DMS 273 (cell line): ENCODE measurements at regions not wholly inside any gene's neighbourhood (a gene's known extent, or its start where the extent isn't known, plus 50 kb on each side); places are given as distances from the start of the nearest gene placed in this dataset.
A peak's percentile ranks its signal among the peaks of the same experiment; 100 is the strongest.
"Not testable (repeated sequence)": the region's sequence is repeated elsewhere in the genome, so short reads cannot be mapped to it uniquely, and the experiment has no call there.

ENCODE experiments used
- DNase-seq: peaks from one replicate; lab custom pipeline; 2025; ENCODE audit not compliant: unreplicated experiment; lab: John Stamatoyannopoulos, UW

DNA sequence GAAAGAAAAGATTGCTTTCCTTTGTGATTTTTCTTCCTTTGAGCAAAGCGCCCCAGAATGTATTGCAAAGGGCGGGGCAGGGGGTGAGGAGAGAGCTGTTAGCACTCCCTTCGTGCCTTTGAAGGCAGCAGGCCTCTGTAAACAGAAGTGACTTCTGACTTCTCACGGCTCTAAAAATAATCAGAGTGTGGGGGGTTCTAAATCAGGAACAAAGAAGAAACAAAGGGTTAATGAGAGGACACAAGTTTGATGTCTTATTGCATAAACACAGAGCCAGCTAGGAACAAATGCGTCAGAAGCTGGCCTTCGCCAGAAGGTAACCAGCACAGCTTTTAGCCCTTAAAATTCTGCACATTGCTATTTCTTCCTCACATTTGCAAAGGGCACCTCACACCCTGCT is 626.2 kb downstream of the MID1IP1 start:
- DNase-seq, result no peak

DNA sequence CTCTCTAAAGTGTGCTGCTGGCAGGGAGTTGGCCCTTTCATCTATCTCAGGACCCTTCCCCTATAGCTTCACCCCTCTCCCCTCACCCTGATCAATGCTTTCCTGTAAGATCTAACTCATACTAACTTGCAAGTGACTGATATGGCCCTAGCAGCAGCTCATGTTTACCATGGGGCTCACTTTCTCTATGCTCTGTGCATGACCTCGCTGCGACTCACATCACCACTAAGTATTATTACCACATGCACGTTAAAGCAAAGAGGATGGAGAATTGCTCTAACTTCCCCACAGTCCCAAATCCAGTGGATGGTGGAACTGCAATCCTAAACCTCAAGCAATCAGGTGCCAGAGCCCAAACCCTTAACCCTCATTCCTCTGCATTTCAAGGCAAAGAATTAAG is 626.6 kb downstream of the MID1IP1 start:
- DNase-seq, result no peak

DNA sequence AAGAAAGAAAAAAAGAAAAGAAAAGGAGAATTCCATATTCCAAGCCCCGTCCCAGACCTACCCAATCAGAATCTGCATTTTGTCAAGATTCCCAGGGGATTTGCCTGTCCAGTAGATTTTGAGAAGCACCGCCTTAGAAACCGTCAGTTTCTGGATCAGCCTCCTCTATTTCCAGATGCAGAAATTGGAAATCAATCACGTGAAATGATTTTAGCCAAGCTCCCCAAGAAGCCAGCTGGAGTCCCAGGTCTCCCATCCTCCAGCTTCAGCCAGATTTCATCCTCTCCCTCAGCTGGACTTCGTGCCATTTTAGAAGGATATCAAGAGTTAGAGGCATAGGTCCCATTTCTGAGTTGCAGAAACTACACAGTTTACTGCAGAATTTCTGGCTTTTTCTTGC is 629.3 kb downstream of the MID1IP1 start:
- no peak for DNase-seq

DNA sequence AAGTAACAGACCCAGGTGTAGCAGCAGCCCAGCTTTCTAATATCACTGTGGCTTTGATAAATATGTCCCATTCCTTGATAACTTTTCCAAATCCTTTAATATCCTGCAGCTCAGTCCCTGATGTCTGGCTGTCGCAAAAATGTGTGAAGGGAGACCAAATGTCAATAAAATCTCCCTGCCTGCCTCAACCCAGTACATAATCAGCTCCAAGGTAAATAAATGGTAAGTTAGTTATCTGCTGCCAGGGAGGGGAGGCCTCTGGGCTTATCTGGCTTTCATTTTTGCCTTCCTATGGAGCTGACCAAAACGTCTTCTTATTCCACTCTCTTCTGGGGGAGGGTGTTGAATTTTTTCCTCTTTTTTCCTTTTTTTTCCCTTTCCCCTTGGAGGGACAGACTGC is 630.6 kb downstream of the MID1IP1 start:
- DNase-seq, result no peak

DNA sequence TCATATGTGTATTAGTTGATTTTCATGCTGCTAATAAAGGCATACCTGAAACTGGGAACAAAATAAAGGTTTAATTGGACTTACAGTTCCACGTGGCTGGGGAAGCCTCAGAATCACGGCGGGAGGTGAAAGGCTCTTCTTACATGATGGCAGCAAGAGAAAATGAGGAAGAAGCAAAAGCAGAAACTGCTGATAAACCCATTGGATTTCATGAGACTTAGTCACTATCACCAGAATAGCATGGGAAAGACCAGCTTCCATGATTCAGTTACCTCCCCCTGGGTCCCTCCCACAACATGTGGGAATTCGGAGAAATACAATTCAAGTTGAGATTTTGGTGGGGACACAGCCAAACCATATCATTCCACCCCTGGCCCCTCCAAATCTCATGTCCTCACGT is 633.4 kb downstream of the MID1IP1 start:
- DNase-seq, result not testable (repeated sequence)

DNA sequence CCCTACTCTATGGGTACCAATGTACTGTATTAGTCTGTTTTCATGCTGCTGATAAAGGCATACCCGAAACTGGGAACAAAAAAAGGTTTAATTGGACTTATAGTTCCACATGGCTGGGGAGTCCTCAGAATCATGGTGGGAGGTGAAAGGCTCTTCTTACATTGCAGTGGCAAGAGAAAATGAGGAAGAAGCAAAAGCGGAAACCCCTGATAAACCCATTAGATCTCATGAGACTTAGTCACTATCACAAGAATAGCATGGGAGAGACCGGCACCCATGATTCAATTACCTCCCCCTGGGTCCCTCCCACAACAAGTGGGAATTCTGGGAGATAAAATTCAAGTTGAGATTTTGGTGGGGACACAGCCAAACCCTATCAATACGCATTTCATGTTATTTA is 635.3 kb downstream of the MID1IP1 start:
- DNase-seq, result not testable (repeated sequence)

DNA sequence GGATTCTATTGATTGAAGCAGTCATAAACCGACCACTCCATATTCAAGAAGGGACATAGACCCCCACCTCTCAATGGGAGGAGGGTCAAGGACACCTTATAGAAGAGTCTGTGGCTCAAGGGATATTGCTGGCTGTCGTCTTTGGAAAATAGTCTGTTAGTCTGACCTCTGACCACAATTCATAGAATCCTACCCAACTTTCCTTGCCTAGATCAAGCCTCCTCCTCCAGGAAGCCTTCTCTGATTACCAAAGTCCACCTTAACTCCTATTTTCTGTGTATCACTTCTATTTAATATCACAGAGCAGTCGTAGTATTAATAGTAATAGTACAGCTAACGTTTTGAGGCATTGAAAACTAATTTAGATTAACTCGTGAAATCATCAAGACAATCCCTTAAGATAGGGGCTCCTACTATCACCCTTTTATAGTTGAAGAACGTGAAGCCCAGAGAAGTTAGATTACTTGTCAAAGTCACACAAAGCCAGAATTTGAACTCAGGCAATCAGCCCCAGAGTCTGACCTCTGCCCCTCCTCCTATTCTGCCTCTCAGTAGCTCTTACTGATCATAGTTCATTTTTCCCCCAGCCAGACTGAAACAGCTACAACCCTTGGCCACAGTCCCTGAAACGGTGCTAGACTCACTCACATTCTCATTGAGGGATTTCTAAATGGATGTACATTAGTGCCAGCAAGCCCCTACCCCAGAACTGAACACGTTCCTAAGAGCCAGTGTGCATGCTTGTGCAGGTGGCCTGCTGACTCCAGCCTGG is 636.6 kb downstream of the MID1IP1 start:
- DNase-seq, result no peak

DNA sequence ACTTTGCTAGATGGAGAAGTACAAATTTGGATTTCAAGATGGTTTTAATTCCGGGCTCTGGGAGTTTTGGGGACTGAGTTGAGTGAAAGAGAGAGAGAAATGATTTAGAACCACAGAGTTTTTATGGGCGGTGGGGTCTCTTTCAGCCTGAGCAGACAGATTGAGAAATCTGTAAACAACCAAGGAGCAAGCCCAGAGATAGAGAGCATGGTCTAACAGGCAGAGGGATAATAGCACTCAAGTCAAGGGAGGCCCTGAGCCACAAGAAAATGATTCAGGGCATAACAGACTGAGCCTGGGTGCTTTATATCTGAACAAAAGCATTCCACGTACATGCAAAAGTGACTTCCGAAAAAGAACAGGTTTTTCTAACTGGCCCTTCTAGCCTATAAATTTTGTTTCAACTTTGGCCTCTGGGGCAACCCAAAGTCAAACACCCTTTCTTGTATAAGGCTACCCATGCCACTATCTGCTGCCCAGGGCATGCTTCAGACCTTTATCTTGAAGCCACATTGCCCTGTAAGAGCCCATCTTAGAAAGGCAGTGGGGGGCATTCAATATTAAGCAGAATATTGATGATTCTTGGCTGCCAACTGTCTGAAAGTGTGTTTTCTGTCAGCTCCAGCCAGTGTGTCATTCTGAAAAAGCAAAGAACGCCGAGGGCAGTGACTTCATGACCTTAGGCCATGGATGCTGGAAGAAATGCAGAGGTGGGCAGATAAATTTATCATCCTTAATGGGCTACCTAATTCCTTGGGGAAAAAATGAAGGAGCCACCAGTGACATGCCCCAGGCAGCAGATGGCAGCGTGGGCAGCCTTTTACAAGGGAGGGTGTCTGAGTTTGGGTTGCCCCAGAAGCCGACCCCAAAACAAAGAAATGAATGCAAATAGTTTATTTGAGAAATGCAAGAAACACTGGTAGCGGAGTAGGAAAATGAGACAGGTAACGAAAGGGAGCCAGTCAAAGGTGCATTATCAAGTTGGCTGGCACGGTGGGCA is 637.6 kb downstream of the MID1IP1 start:
- peak; percentile 27 for DNase-seq

DNA sequence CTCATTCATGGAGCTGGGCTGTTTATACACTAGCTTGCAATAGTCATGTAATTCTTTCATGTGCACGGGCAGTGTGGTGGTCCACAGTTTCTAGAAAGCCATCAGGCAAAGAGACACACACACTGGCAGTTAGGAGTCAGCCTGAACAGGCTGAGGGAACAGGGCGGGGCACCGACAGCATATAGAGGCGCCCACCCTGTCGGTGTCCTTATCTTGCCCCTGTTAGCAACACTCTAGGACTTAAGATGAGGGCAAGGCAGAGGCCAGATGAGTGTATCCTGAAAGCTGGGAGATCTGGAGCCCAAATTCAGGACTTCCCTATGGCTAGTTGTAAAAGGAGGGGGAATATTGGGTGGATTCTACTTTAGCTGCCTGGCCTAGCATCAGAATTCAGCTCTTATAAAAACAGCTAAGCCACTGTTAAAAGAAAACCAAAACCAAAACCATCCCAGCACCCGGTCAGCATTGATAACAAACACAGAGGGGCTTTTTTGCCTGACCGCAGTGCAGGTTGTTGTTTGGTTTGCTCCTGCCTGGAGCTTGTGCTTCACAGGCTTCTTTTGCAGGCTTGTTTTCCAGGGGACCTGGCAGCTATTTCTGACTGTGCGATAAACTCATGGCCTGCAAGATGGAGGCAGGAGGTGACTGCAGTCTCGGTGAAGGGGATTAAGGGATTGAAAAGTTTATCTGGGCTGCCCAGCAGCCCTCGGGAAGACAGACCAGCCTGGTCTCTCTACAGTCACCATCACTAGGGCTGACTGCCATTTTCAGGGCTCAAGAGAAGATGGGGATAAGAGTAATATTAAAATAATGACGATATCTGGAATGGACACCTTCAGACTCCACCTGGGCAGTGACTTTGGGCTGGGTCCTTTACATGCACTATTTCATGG is 638.9 kb downstream of the MID1IP1 start:
- no peak for DNase-seq

DNA sequence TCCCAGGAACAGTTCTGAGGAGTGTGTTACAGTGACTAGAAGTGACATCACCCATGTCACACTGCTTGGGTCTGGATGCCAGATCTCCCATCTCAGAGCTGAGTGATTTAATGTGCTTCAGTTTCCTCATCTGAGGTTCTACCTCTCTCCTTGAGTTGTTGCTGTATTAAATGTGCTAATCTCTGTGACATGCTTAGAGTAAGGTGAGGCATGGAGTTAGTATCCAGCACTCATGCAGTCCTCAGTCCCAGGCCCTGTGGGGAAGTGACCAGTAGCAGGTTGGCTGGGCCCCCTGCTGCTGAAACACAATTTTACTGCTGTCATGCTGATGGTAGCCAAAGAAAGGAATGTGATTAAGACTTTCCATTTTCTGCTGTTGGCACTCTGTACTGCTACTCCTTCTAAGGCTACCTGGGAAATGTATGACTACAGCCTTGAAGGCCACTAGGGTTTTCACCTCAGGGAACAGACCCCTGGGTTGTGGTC is 639.6 kb downstream of the MID1IP1 start:
- no peak for DNase-seq

DNA sequence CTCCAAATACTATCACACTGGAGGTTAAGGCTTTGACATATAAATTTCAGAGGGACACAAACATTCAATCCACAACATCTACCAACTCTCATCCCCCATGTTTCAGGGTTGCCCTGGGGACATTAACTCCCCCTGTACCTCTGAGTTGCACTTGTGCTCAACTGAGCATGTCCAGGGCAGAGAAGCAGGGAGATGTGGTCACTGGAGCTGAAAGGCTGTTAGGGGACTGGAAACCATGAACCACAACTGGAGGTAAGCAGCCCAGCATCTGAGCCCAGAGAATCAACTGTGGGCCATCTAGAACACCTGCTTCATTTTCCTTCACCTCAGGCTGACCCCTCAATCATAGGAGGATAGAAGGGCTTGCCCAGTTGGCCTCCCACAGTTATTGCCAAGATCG is 641.1 kb downstream of the MID1IP1 start:
- no peak for DNase-seq

DNA sequence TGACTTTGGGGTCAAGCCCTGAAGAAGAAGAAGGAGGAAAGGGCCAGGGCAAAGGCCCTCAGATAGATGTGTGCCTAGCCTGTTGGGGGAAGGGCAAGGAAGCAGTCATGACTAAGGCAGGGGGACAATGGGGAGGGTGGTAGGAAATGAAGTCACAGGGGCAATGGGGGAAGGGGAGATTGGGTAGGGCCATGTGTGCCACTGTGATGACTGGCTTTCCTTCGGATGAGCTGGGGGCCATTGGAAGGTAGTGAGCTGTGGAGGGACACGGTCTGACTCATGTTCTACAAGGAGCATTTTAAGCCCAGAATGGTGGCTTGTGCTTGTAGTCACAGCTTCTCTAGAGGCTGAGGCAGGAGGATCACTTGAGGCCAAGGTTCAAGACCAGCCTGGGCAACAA is 642.0 kb downstream of the MID1IP1 start:
- no peak for DNase-seq

DNA sequence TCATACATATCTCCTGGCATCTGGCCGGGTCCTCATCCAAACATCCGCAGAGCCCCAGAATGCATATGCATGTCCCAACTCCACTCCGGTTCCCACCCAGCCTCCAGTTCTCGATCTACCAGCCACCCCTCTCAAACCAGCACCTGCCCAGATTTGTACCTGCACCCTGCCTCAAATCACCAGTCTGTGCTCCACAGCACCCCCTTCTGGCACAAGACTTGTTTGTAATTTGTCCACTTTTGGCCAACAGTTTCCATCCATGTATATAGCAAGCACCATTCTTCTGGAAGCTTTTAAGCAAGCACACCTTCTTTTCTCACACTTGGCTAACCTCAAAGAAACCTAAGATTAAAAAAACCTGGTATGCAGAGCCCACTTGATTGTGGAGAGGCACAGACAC is 644.1 kb downstream of the MID1IP1 start:
- peak; percentile 68 for DNase-seq

DNA sequence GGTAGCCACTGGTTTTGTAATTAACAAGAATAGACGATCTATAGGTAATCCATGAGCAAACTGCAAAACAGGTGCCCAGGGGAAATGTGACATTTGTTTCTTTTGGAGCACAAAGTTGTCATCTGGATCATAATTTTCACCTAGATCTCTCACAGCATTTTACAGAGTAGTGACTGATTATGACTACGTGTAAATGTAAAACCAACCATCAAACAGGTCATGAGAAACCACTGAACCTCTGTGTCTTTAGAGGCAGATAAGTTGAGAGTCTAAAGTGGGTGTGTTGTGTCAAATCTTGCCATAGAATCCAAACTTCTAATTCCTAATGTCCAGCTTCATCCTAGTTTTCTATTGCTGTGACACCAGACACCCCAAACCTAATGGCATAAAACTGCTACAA is 648.1 kb downstream of the MID1IP1 start:
- no peak for DNase-seq

DNA sequence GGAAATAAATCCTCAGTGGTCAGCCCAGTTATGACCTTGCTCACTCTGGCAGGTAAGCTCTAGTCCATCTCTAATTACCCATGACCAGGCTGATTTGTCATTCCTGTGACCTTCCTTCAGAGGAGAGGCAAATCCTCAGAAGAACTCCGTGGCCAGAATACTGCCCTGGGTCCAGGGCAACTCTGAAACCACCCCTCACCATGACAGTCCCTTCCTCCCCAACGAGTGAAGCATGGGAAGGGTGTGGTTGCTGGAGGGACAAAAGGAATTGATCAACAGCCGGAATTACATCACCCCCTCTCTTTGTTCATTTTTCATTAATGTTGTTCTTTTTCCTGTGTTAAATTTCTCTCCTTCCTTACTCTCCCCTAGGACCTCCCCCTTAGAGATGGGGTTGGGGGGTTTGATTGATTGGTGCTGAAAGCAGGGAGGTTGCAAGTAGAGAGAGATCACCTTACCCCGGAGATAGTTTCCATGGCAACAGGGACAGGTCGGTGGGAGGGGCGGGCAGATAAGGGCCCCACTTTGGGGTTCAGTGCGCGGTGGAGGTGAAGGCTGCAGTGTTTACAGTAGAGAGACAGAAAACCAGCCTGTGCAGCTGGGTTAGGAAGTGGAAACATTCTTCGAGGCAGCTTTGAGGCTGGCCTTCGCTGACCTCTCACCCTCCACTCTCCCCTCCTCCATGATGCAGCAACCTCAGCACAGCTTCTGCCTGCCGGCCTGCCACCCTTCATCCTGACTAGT is 647.4 kb downstream of the BCOR start:
- peak; percentile 25 for DNase-seq

DNA sequence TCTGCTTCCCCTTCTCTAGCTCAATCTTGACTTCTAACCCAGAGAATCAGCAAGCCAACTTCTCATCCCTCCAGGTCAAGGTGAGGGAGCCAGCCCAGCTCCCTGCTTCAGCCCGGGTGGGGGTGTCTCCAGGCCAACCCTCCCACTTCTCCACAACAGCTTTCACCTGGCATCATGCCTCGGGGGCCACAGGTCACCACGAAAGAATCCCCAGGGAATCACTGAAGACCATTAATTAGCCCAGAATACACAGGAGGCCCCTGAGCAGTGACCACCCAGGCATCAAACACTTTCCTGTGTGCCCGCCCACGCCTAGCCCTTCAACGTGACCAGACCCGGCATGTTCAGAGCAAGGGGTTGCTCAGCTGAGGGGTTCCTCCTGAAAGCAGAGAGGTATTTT is 646.7 kb downstream of the BCOR start:
- DNase-seq, result no peak

DNA sequence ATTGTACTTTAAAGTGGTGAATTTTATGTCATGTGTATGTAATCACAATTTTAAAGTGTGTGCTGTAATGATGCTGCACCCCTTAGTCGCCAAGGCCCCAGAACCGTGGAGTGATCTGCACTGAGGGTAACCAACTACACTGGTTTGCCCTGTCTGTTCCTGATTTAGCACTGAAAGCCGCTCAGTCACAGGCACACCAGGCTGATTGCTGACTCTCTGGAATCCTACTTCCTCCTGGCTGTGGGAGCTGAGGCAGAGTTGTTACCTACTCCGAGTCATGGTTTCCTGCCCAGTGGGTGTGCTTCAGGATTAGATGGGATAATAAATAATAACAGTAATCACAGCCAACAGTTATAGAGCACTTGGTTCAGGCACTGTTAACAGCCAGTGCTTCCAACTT is 645.4 kb downstream of the BCOR start:
- DNase-seq, result no peak

DNA sequence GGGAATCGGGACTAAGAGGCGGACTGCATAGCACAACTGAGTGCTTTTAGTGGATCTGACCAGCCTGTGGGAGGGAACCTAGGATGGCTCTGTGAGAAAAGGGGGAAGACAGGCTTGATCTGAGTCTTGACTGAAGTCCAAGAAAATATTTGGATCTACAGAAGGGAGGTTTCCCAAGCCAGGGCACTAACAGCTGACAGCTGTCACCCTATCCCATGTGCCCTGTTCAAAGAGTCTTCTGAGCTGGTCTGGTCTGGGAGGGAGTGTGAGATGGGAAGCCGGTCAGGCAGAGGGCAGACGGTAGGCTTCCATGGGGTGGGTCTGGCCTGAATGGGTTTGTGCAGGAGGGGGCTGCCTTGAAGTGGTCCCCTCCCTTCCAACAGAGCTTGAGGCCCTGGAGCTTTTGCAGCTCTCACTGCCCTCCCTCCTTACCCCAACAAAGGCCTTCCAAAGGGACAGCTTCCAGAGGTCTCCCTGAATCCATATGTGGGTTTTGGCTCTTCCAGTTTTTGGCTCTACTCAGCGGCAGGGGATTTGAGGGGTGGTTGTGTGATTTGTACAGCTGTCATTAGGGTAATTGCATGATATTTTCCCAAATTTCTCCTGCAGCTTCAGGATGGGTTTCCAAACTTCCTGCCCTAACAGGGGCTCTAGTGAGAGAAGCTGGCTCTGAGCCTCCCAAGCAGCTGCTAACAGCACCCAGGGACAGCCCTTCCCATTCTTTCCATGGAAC is 643.7 kb downstream of the BCOR start:
- DNase-seq, result peak; percentile 93

DNA sequence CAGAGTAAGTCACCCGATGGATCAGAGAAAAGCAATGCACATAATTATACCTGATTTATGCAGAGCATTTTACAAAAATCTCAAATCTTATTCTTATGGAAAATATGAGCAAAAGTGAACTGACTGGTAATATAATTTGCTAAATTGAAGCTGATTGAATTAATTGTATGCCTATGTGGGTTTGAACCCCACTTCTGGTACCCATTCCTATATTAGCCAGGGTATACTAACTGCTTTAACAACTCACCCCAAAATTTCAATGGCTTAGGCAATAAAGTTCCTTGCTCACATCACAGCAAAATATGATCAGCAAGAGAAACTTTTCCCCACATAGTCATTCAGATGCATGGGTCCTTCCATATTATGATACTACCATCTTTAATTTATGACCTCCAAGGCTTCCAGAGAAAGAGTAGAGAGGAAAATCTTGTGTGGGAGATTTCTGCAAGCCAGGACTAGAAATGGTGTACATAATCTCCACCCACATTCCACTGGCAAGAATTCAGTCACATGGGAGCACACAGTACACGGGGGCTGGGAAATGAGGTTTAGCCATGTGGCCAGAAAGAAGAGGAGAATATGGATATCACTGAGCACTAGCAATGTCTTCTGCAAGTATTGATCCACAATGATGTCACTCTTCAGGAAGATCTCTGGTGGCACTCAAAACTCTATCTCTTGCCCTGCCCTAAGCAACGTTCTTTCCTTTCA is 640.7 kb downstream of the BCOR start:
- peak; percentile 18 for DNase-seq
